NCI-H128 (cell line): ENCODE measurements at regions not wholly inside any gene's neighbourhood (a gene's known extent, or its start where the extent isn't known, plus 50 kb on each side); places are given as distances from the start of the nearest gene placed in this dataset.

ENCODE experiments used
- DNase-seq: peaks from one replicate; lab custom pipeline; 2025; ENCODE audit not compliant: unreplicated experiment; lab: John Stamatoyannopoulos, UW

DNA sequence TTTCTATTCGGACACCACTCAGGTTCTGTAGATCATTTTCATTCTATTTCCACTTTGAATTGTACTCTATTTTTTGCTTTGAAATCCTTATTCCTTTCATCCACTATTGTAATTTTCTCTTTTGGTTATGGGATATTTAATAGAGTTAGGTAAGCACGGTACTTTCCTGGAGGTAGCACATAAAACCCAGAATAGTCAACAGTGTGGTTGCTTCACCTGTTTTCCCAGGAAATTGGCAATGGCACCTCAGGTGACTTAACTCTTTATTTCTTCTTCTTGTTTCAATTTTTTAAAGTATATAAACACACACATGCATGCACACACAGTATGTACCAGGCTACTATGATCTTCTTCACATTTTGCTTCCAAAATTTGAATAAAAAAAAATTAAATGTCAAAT lies 682.0 kb upstream of the TMEFF2 start:
- no peak for DNase-seq

DNA sequence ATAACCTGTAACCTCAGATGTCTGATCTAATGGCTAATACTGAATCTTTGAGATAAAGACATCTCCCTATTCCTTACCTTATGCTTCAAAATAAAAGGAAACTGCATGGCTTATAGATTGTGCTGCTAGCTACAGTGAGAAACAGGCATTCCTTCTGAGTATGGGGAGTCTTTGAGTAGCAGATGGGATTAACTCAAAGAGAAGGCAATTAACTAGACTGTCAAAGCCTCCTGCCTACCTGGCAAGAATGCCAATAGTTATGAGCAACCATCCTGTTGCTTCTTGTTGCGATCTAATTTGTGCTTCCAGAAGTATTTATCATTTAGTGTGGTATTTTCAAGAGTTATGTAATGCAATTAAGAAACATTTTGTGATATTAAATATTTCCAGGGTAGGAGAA lies 660.0 kb upstream of the TMEFF2 start:
- DNase-seq = no peak

DNA sequence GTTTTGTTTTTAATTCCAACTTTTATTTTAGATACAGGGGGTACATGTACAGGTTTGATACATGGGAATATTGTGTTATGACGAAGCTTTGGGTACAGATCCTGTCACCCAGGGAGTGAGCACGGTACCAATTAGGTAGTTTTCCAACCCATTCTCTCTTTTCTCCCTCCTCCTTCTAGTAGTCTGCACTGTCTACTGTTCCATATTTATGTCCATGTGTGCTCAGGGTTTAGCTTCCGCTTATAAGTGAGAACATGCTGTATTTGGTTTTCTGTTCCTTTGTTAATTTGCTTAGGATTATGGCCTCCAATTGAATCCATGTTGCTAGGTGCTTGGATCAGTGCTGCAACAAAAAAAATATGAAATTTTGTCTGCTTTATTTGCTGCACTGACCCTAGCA lies 659.3 kb upstream of the TMEFF2 start:
- DNase-seq = no peak

DNA sequence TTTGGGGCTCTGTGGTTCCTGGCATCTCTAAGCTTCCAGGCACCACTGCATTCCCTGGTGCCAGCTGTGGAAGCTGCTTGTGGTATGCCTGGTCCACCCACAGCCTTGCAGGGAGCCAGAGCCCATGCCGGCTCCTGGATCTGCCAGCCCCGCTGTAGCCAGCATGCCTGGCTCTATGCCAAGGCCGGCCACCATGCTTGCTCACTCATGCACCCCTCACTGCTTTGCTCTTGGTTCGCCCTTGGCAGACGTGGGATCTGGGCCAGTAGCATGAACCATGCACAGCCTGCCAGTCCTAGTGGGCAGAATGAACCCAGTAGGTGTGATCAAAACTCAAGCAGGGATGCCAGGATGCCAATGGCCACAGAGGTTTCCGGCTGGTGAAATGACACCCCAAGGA lies 634.2 kb upstream of the TMEFF2 start:
- no peak for DNase-seq

DNA sequence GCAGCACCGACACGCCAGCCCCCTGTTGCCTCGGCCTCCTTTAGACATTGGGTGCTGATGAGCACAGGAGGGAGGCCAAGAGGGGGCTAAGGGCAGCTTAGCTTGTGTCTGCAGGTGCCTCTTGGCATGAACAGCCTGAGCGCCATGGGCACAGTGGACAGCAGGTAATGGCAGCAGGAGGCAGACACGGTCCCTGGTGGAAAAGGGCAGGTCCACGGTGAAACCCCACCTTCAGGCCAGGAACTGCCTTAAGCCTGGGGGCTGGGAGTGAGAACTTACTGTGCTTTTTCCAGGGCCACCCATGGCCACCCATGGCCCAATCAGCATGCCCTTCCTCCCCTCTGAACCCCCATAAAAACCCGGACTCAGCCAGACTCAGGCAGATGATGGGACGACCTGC lies 633.4 kb upstream of the TMEFF2 start:
- no peak for DNase-seq

DNA sequence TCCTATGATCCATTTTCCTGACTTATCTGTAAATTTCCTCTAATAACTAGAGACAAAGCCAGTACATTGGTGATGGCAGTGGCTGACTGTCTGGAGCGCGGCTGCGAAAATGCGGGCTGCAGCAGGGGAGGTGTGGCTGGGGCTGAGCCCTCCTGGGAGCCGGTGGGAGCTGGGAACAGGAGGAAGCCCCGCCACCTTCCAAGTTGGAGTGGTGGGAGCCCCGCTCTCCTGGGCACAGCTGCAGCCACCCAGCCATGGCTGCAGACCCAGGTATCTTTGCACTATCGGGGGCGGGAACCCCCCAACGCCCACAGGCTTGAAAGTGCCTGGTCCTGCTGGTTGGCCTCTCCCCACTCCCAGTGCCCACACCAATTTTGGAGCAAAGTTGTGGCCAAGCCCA lies 633.0 kb upstream of the TMEFF2 start:
- DNase-seq = no peak

DNA sequence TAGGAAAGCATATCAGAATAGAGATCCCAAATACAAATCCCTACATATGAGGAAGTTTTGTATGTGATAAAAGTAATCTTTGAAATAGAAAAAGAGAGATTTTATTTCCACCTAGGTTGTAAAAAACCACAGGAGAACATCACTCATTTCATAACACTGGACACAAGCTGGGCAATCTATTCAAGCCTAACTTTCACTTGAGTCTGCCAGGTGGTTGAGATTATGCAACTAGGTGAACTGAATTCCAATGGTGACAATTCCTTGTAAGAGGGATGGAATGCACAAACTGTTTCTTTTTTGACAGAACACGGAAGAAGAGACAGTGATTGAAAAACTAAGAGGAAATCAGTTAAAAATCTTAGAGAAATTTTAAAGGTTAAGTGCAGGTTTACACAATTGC lies 619.6 kb upstream of the TMEFF2 start:
- DNase-seq = no peak

DNA sequence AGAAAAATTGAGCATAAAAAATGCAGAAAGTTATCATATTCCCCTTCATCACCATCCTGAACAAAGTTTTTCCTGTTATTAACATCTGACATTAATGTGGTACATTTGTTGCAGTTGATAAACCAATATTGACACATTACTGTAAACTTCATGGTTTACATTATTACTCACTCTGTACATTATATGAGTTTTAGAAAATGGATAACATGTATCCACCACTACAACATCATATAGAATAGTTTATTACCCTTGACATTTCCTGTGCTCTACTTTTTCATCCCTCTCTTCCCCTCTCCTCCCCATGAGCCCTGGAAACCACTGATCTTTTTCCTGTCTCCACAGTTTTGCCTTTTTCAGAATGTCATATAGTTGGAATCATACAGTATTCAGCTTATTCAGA lies 618.6 kb upstream of the TMEFF2 start:
- no peak for DNase-seq

DNA sequence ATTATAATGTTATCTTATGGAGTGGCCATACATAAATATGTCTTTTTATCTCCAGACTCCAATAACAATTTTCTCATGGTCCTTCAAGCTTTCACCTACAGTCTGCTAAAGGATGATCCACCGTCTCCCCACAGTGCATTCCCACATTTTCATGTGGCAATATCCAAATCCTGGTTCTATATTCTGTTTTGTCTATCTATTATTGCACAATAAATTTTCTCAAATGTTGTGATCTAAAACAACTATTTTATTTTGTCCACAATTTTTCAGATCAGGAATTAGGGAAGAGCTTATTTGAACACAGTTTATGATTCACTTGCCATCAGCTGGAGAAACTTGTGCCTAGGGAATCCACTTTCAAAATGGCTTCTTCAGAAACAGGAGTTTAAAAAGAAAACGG lies 614.4 kb upstream of the TMEFF2 start:
- DNase-seq = no peak

DNA sequence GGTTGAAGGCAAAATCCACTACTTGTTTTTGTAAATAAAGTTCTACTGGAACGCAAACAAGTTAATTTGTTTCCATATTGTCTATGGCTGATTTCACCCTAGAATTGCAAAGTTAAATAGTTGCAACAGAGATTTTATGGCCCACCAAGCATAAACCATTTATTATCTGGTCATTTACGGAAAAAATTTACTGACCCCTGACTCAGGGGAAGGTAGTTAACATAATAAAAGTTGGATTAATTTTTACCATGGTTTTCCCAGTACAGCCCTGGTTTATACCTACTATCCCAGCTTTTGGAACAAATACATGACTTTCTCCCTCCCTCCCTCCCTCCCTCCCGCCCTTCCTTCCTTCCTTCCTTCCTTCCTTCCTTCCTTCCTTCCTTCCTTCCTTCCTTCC lies 588.9 kb upstream of the TMEFF2 start:
- DNase-seq = no peak

DNA sequence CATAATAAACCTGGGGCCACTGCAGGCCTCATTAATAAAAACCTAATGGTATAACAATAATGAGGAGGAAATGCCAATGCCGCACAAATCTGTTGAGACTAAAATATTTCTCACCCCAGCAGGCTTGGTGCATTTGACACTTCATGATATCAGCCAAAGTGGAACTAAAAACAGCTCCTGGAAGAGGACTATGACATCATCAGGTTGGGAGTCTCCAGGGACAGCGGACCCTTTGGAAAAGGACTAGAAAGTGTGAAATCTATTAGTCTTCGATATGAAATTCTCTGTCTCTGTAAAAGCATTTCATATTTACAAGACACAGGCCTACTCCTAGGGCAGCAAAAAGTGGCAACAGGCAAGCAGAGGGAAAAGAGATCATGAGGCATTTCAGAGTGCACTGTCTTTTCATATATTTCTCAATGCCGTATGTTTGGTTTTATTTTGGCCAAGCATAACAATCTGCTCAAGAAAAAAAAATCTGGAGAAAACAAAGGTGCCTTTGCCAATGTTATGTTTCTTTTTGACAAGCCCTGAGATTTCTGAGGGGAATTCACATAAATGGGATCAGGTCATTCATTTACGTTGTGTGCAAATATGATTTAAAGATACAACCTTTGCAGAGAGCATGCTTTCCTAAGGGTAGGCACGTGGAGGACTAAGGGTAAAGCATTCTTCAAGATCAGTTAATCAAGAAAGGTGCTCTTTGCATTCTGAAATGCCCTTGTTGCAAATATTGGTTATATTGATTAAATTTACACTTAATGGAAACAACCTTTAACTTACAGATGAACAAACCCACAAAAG lies 580.9 kb upstream of the TMEFF2 start:
- no peak for DNase-seq

DNA sequence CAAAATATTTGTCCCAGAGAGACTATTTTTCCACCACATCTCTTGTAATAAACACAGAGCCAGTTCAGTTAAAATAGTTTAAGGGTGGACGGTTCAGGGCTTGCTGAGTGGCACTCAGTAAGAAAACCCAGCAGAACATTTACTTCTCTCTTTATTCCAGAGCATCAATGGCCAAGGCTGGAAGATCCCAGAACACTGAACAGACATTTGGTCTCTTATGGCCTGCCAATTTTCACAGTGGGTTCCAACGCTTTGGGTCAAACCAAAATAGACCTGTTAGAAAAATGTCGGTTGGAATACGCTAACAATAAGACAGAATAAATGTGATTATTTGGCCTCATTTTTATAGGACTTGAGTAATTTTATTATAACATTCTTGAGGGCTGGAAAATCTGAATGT lies 580.3 kb upstream of the TMEFF2 start:
- DNase-seq = no peak

DNA sequence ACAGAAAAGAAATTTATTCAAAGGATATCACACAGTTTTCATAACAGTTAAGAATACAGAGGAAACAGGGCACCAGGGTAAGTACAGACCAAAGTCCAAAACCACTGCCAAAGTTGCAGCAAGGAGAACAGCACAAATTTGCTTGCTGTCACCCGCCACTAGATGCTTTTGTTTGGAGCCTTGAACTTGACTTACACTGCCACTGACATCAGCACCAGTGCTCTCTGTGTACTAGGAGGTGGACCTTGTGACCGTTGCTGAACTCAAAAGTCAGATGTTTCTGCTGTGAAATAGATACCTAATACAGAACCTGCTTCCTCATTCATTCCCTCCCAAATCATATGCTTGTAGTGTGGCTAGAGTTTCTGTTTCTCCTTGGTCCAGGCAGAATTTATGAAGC lies 578.3 kb upstream of the TMEFF2 start:
- no peak for DNase-seq

DNA sequence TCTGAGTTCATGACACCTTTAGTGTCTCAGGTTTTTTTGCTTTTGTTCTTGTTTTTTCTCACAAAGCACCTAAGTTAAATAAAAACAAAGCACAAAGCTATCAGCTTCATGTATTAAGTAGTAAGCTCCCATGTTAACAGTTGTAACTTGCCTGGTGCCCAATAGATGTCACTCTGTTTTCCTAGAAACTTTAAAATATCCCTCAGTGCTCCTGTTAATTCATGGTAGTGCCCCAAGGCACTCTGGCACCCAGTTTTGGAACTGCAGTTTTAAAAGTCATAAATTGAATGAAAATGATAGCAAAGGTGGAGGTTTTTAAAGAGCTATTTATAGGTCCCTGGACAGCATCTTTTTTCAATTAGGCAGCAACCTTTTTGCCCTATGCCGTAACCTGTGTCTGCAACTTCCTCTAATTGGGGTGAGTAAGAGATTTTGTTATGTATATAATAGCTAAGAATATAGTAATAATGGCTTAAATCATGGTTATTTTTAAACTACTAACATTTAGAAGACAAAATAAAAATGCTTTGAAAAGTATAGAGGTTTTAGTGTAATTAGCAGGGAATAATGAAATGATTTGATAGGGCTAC lies 555.0 kb upstream of the TMEFF2 start:
- DNase-seq = no peak

DNA sequence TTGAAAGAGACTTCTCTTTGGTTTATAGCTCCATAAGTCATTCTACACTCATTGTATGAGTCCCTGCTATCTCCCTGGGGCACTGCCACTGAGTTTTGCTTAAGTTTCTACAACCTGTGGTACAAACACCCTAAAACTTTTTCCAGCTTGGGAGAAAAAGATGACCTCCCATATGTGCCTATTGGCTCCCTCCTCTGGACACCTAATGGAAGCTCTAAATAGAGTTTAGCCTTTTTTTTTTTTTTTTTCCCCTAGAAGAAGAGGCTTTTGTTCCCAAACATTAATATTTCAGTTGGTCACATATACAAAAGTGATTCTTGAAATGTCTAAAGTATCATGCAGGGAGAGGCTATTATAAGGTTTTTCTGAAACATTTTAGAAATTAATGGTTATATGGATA lies 547.2 kb upstream of the TMEFF2 start:
- DNase-seq = no peak

DNA sequence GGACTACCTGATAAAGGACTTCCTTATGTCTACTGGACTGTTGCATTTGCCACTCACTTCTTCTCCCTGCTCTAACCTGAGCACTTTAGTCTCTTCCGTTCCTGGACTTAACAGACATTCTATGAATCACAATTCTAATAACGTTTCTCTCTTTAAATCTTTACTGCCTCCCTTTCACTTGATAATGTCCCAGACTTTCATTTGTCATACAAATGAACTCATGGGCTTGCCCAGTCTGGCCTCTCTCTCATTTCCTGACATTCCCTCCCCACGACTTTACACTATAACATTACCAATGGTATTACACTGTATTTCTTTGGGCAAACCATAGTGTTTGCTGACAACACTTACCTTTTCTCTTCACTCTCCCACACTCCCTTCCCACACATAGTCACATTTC lies 540.7 kb upstream of the TMEFF2 start:
- no peak for DNase-seq

DNA sequence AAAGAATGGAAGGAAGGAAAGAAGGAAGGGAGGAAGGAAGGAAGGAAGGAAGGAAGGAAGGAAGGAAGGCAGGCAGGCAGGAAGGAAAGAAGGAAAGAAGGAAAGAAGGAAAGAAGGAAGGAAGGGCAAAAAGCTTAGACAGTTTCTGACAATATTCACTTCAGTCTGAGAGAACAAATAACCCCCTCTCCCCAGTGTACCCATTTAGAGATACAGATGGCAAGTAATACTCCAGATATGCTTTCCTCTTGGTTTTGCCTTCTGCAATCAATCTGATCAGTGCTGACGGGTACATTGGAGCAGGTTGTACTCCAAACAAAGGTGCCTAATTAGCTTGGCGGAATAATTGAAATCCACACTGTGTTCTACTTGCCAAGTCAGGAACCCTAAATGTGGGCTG lies 534.6 kb upstream of the TMEFF2 start:
- DNase-seq = no peak

DNA sequence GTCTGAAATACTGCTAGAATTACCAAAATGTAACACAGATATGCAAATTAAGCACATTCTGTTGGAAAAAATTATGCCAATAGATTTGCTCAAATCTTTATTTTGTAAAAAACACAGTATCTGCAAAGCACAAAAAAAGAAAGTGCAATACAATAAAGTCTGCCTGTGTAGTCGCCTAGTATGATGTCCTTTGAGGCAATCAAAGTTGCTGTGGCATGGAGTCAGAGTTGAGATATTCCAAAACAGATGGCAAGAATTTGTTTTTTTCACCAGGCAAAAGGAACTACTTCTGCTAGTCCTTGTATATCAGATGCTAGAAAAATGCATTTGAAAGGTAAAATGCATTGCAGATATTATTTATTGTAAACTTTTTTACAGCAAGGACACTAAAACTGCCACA lies 531.3 kb upstream of the TMEFF2 start:
- DNase-seq = no peak

DNA sequence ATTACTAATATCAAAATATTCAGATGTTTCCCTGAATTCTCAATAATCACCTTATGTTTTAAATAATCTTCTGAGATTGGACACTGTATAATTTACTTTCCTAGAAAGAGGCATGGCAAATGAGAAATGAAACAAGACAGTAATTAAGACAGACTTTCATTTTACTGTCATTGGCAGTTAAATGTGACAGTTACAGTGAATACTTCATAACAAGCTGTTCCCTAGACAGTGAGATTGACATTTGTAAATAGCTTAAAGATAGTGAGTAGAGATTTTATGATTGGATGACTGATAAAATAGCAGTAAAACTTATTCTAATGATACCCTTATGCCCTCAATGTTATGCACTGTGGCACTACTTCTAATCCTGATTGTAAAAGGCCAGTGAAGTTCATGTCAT lies 524.9 kb upstream of the TMEFF2 start:
- no peak for DNase-seq

DNA sequence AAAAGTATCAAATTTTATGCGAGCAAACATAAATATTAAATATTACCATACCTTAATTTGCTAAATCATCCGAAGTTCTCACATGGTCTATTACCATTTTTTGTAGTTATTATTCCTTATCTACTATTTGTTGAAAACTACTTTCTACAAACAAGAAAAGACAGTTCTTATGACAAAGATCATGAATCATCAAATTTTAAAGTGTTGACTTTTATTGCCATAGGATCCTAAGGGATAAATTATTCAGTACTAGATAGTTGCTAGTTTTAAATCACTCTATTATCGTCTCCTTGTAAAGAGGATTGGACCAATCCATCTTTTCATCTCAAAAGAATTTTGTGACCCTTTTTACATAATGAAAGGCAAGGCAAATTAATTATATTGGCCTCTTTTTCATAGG lies 523.6 kb upstream of the TMEFF2 start:
- no peak for DNase-seq

DNA sequence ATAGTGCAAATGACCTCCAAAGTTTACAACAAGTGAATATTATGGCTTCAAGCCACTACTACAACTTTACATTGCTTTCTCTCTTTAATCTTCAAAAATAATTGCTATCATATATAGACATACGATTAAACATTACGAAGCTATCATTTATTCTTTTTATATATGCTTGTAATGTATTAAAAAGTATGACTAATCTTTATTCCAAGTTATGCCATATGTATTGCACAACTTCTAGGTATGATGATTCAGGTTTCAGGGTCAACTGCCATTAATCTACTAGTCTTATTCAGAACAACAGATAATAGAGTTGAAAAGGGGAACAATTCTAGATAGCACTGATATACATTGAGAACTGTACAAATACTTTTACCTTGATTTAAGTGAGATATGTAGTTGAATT lies 506.2 kb upstream of the TMEFF2 start:
- no peak for DNase-seq

DNA sequence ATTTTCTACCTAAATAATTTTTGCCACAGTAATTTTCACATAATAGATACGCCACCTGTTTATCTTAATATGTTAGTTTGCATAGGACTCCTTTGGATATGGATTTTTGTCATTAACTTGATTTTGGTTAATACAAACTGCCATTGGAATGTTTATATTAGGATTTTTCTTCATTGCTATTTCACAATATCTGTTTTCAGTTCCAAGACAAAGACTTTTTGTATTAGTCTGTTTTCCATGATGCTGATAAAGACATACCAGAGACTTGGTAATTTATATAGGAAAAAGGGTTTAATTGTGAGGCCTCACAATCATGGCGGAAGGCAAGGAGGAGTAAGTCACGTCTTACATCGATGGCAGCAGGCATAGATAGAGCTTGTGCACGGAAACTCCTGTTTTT lies 503.1 kb upstream of the TMEFF2 start:
- no peak for DNase-seq

DNA sequence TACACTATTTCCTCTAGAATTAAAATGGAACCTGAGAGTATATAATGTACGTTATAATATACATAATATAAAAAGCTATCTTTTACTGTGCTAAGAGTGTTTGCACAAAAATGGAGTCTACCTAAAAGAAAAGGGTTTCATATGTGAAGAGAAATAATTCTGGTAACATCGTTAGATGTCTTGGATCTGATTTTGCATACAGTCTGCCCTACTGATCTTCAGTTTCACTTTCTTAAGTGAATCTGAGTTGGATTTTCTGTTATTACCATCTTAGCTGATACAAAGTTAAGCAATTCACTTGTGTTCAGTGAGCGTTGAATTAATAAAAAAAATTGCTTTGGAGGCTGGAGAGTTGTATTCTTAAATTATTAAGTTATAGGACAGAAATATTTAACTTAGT lies 502.1 kb upstream of the TMEFF2 start:
- DNase-seq = no peak
